ENCODE measurements at regions not wholly inside any gene's neighbourhood (a gene's known extent, or its start where the extent isn't known, plus 50 kb on each side); places are given as distances from the start of the nearest gene placed in this dataset.

GRCh38 chr4:43345323-43345925 is 452.9 kb downstream of the GRXCR1 start:
- no peak for DNase-seq (ENCODE audit: low read depth)
- no peak for TF ChIP-seq CTCF (IDR thresholded peaks at IDR 0.05; ENCODE audit: insufficient read depth, low read length)
- H3K4me3 ChIP-seq (ENCODE audit: low read depth, low read length): no peak overlapping the region

- no peak for DNase-seq (ENCODE audit: low read depth)
- no peak overlapping the region for H3K4me3 ChIP-seq (ENCODE audit: low read depth, low read length)
- TF ChIP-seq CTCF (IDR thresholded peaks at IDR 0.05; ENCODE audit: insufficient read depth, low read length): no peak
Measured at GRCh38 chr4:43348591-43348990, 456.1 kb downstream of the GRXCR1 start.

GRCh38 chr4:43351970-43352806 is 459.7 kb downstream of the GRXCR1 start:
- no peak overlapping the region for H3K4me3 ChIP-seq (ENCODE audit: low read depth, low read length)
- no peak for DNase-seq (ENCODE audit: low read depth)
- TF ChIP-seq CTCF (IDR thresholded peaks at IDR 0.05; ENCODE audit: insufficient read depth, low read length): no peak

GRCh38 chr4:43352859-43353258 is 460.3 kb downstream of the GRXCR1 start:
- no peak overlapping the region for H3K4me3 ChIP-seq (ENCODE audit: low read depth, low read length)
- no peak for DNase-seq (ENCODE audit: low read depth)
- no peak for TF ChIP-seq CTCF (IDR thresholded peaks at IDR 0.05; ENCODE audit: insufficient read depth, low read length)

GRCh38 chr4:43353552-43353951 is 461.0 kb downstream of the GRXCR1 start:
- TF ChIP-seq CTCF (IDR thresholded peaks at IDR 0.05; ENCODE audit: insufficient read depth, low read length): no peak
- DNase-seq (ENCODE audit: low read depth): no peak
- H3K4me3 ChIP-seq (ENCODE audit: low read depth, low read length): no peak overlapping the region

GRCh38 chr4:43356786-43357185 is 464.3 kb downstream of the GRXCR1 start:
- no peak overlapping the region for H3K4me3 ChIP-seq (ENCODE audit: low read depth, low read length)
- no peak for DNase-seq (ENCODE audit: low read depth)
- TF ChIP-seq CTCF (IDR thresholded peaks at IDR 0.05; ENCODE audit: insufficient read depth, low read length): no peak
